NB4 (cell line): ENCODE measurements at regions not wholly inside any gene's neighbourhood (a gene's known extent, or its start where the extent isn't known, plus 50 kb on each side); places are given as distances from the start of the nearest gene placed in this dataset.

Experiments used
- MAX ChIP-seq: IDR thresholded peaks from 2 replicates; pipeline ENCODE4 v1.6.1; 2011; ENCODE audit warnings: low read depth, low read length
- MYC ChIP-seq: IDR thresholded peaks from 2 replicates; pipeline ENCODE4 v1.6.1; 2011; ENCODE audit warnings: low read depth, low read length
- POLR2A ChIP-seq: IDR thresholded peaks from 2 replicates; pipeline ENCODE4 v1.6.1; 2011; ENCODE audit warnings: mild to moderate bottlenecking; ENCODE audit not compliant: insufficient read length; ENCODE audit errors: extremely low read depth
- TF ChIP-seq, protein P1 (sequence below): IDR thresholded peaks from one replicate; pipeline ENCODE4 v1.5.1; 2012; ENCODE audit warnings: low read depth, low read length

GRCh38 chr7:84705706-84706105 lies 481.1 kb downstream of the SEMA3D start:
- no peak for TF ChIP-seq POLR2A
- TF ChIP-seq, protein P1, sequence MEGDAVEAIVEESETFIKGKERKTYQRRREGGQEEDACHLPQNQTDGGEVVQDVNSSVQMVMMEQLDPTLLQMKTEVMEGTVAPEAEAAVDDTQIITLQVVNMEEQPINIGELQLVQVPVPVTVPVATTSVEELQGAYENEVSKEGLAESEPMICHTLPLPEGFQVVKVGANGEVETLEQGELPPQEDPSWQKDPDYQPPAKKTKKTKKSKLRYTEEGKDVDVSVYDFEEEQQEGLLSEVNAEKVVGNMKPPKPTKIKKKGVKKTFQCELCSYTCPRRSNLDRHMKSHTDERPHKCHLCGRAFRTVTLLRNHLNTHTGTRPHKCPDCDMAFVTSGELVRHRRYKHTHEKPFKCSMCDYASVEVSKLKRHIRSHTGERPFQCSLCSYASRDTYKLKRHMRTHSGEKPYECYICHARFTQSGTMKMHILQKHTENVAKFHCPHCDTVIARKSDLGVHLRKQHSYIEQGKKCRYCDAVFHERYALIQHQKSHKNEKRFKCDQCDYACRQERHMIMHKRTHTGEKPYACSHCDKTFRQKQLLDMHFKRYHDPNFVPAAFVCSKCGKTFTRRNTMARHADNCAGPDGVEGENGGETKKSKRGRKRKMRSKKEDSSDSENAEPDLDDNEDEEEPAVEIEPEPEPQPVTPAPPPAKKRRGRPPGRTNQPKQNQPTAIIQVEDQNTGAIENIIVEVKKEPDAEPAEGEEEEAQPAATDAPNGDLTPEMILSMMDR: no peak
- TF ChIP-seq MAX: no peak
- TF ChIP-seq MYC: no peak
